Muscle of leg (tissue), 3 donors: ENCODE measurements at regions not wholly inside any gene's neighbourhood (a gene's known extent, or its start where the extent isn't known, plus 50 kb on each side); places are given as distances from the start of the nearest gene placed in this dataset.

Experiments used
- DNase-seq: peaks from one replicate; pipeline ENCODE4 v3.0.0; 2013
- H3K27ac ChIP-seq: one replicate; pipeline ENCODE4 v1.5.1; 2013; ENCODE audit warnings: mild to moderate bottlenecking, low read length, control low read depth
- H3K27me3 ChIP-seq: one replicate; pipeline ENCODE4 v1.6.1; 2013; ENCODE audit warnings: low read length; ENCODE audit not compliant: control insufficient read depth, insufficient read depth
- H3K36me3 ChIP-seq: one replicate; pipeline ENCODE4 v1.6.1; 2013; ENCODE audit warnings: low read length; ENCODE audit not compliant: control insufficient read depth, insufficient read depth
- H3K4me1 ChIP-seq: one replicate; pipeline ENCODE4 v1.6.1; 2013; ENCODE audit warnings: low read length; ENCODE audit not compliant: control insufficient read depth, insufficient read depth
- H3K4me3 ChIP-seq: one replicate; pipeline ENCODE4 v1.5.1; 2013; ENCODE audit warnings: low read length, control low read depth
- H3K9me3 ChIP-seq: replicated peaks from 2 replicates; pipeline ENCODE4 v1.6.1; 2013; ENCODE audit warnings: low read depth, low read length; ENCODE audit not compliant: control insufficient read depth
- WGBS: methylation state at CpG from one replicate; pipeline ENCODE4 v1.1.5; 2013; ENCODE audit warnings: missing lambda C conversion rate; ENCODE audit not compliant: insufficient coverage; 5-methylcytosine and 5-hydroxymethylcytosine counted together

- no peaks in the 10 kb centered on the region for H3K36me3 ChIP-seq
- no peak overlapping the region for H3K27ac ChIP-seq
- no peak overlapping the region for H3K4me3 ChIP-seq
- no CpG with 5 or more reads among the region's 2 CpGs for WGBS
- H3K9me3 ChIP-seq: no peaks in the 10 kb centered on the region
- no peak for DNase-seq
- no peaks in the 10 kb centered on the region for H3K4me1 ChIP-seq
- H3K27me3 ChIP-seq: no peaks in the 10 kb centered on the region
These were observed 133.5 kb upstream of the TSHZ2 start for GRCh38 chr20:52838510-52839241.

- no peaks in the 10 kb centered on the region for H3K27me3 ChIP-seq
- no CpG with 5 or more reads among the region's 4 CpGs for WGBS
- H3K4me1 ChIP-seq: no peaks in the 10 kb centered on the region
- no peaks in the 10 kb centered on the region for H3K36me3 ChIP-seq
- H3K9me3 ChIP-seq: no peaks in the 10 kb centered on the region
- DNase-seq: no peak
- no peak overlapping the region for H3K27ac ChIP-seq
- no peak overlapping the region for H3K4me3 ChIP-seq
These were observed 134.8 kb upstream of the TSHZ2 start for GRCh38 chr20:52837378-52837777.

- no peak overlapping the region for H3K4me3 ChIP-seq
- 81% methylated on average over 2 of the region's 2 CpGs for WGBS
- DNase-seq: no peak
- no peak overlapping the region for H3K27ac ChIP-seq
- H3K4me1 ChIP-seq: no peaks in the 10 kb centered on the region
- no peaks in the 10 kb centered on the region for H3K36me3 ChIP-seq
- no peaks in the 10 kb centered on the region for H3K27me3 ChIP-seq
- peaks cover 5% of the 10 kb centered on the region for H3K9me3 ChIP-seq
These were observed 138.3 kb upstream of the TSHZ2 start for GRCh38 chr20:52833901-52834300.

- Histone ChIP-seq H3K4me3 (no peak overlapping the region), H3K4me1 (no peaks in the 10 kb centered on the region), H3K36me3 (no peaks in the 10 kb centered on the region), H3K9me3 (peaks cover 5% of the 10 kb centered on the region), H3K27me3 (no peaks in the 10 kb centered on the region), H3K27ac (no peak overlapping the region)
- 92% methylated on average over 3 of the region's 4 CpGs for WGBS
- DNase-seq: no peak
These were observed 139.9 kb upstream of the TSHZ2 start for GRCh38 chr20:52832151-52832774.

GRCh38 chr20:52830598-52830997 lies 141.6 kb upstream of the TSHZ2 start:
- Histone ChIP-seq H3K36me3 (no peaks in the 10 kb centered on the region), H3K4me1 (no peaks in the 10 kb centered on the region), H3K9me3 (peaks cover 5% of the 10 kb centered on the region), H3K27me3 (no peaks in the 10 kb centered on the region), H3K4me3 (no peak overlapping the region), H3K27ac (no peak overlapping the region)
- no peak for DNase-seq
- 60% methylated on average over 1 of the region's 4 CpGs for WGBS

- no peak for DNase-seq
- Histone ChIP-seq H3K9me3 (peaks cover 5% of the 10 kb centered on the region), H3K27me3 (no peaks in the 10 kb centered on the region), H3K27ac (no peak overlapping the region), H3K4me1 (no peaks in the 10 kb centered on the region), H3K36me3 (no peaks in the 10 kb centered on the region), H3K4me3 (no peak overlapping the region)
These were observed 143.0 kb upstream of the TSHZ2 start for GRCh38 chr20:52829111-52829510.

- no peak for DNase-seq
- Histone ChIP-seq H3K4me1 (no peaks in the 10 kb centered on the region), H3K36me3 (no peaks in the 10 kb centered on the region), H3K9me3 (peaks cover 5% of the 10 kb centered on the region), H3K27ac (no peak overlapping the region), H3K4me3 (no peak overlapping the region), H3K27me3 (no peaks in the 10 kb centered on the region)
- WGBS: no CpG with 5 or more reads among the region's 1 CpG
These were observed 144.0 kb upstream of the TSHZ2 start for GRCh38 chr20:52828199-52828598.

GRCh38 chr20:52826722-52827121 lies 145.4 kb upstream of the TSHZ2 start:
- no peak overlapping the region for H3K4me3 ChIP-seq
- no peak overlapping the region for H3K27ac ChIP-seq
- H3K9me3 ChIP-seq: peaks cover 5% of the 10 kb centered on the region
- no CpG with 5 or more reads among the region's 3 CpGs for WGBS
- DNase-seq: no peak
- no peaks in the 10 kb centered on the region for H3K36me3 ChIP-seq
- H3K4me1 ChIP-seq: no peaks in the 10 kb centered on the region
- no peaks in the 10 kb centered on the region for H3K27me3 ChIP-seq

- no CpG with 5 or more reads among the region's 1 CpG for WGBS
- Histone ChIP-seq H3K4me3 (no peak overlapping the region), H3K9me3 (peaks cover 5% of the 10 kb centered on the region), H3K4me1 (no peaks in the 10 kb centered on the region), H3K27me3 (no peaks in the 10 kb centered on the region), H3K27ac (no peak overlapping the region), H3K36me3 (no peaks in the 10 kb centered on the region)
- no peak for DNase-seq
These were observed 145.8 kb upstream of the TSHZ2 start for GRCh38 chr20:52826321-52826720.

- Histone ChIP-seq H3K4me3 (no peak overlapping the region), H3K27ac (no peak overlapping the region), H3K4me1 (no peaks in the 10 kb centered on the region), H3K9me3 (peaks cover 2% of the 10 kb centered on the region), H3K36me3 (no peaks in the 10 kb centered on the region), H3K27me3 (no peaks in the 10 kb centered on the region)
- DNase-seq: no peak
- no CpG with 5 or more reads among the region's 13 CpGs for WGBS
These were observed 147.5 kb upstream of the TSHZ2 start for GRCh38 chr20:52824494-52825216.
